WERI-Rb-1 (cell line): ENCODE measurements at regions not wholly inside any gene's neighbourhood (a gene's known extent, or its start where the extent isn't known, plus 50 kb on each side); places are given as distances from the start of the nearest gene placed in this dataset.

Source experiments
- DNase-seq: peaks from one replicate; pipeline ENCODE4 v3.0.0-alpha.2; 2020
- H3K27ac ChIP-seq: fragments of 250-450 bp; sonication (Bioruptor Pico); 2 replicates; pipeline ENCODE4 v1.5.1; 2020; ENCODE audit warnings: mild to moderate bottlenecking, moderate library complexity
- H3K27me3 ChIP-seq: fragments of 250-450 bp; sonication (Bioruptor Pico); 2 replicates; pipeline ENCODE4 v1.5.1; 2021; ENCODE audit warnings: mild to moderate bottlenecking, low read depth, moderate library complexity; ENCODE audit not compliant: insufficient read depth, severe bottlenecking
- H3K36me3 ChIP-seq: fragments of 250-450 bp; sonication (Bioruptor Pico); 2 replicates; pipeline ENCODE4 v1.5.1; 2020; ENCODE audit warnings: mild to moderate bottlenecking, moderate library complexity
- H3K4me3 ChIP-seq: 2 replicates; pipeline ENCODE4 v1.5.1; 2011; ENCODE audit warnings: low read depth, mild to moderate bottlenecking, control low read depth, low read length
- H3K9me3 ChIP-seq: fragments of 250-450 bp; sonication (Bioruptor Pico); 2 replicates; pipeline ENCODE4 v1.5.1; 2021; ENCODE audit warnings: mild to moderate bottlenecking, moderate library complexity; ENCODE audit not compliant: severe bottlenecking
- CTCF ChIP-seq: IDR thresholded peaks from 2 replicates; pipeline ENCODE4 v1.5.1; 2011; ENCODE audit warnings: low read depth, mild to moderate bottlenecking, control low read depth, inconsistent platforms, low read length

- no peak overlapping the region for H3K27ac ChIP-seq
- no peak for TF ChIP-seq CTCF
- no peaks in the 10 kb centered on the region for H3K27me3 ChIP-seq
- no peaks in the 10 kb centered on the region for H3K9me3 ChIP-seq
- no peaks in the 10 kb centered on the region for H3K36me3 ChIP-seq
- H3K4me3 ChIP-seq, result no peak overlapping the region
- DNase-seq, result no peak
Observed at GRCh38 chr1:188906921-188907641, 1570.6 kb downstream of the BRINP3 start.

GRCh38 chr1:188930382-188930781 is 1547.3 kb downstream of the BRINP3 start:
- no peak for TF ChIP-seq CTCF
- no peak for DNase-seq

GRCh38 chr1:188931506-188931905 is 1546.2 kb downstream of the BRINP3 start:
- no peak for TF ChIP-seq CTCF
- Histone ChIP-seq H3K9me3 (no peaks in the 10 kb centered on the region), H3K27ac (no peak overlapping the region), H3K4me3 (no peak overlapping the region), H3K36me3 (no peaks in the 10 kb centered on the region), H3K27me3 (no peaks in the 10 kb centered on the region)
- no peak for DNase-seq

More at GRCh38 chr1:188930382-188930781, 1547.3 kb downstream of the BRINP3 start:
- no peaks in the 10 kb centered on the region for H3K9me3 ChIP-seq
- H3K27ac ChIP-seq, result no peak overlapping the region
- H3K4me3 ChIP-seq, result no peak overlapping the region
- no peaks in the 10 kb centered on the region for H3K36me3 ChIP-seq
- no peaks in the 10 kb centered on the region for H3K27me3 ChIP-seq

- no peaks in the 10 kb centered on the region for H3K9me3 ChIP-seq
- TF ChIP-seq CTCF, result peak; percentile 34; the same call in 1 of the 2 replicates
- no peaks in the 10 kb centered on the region for H3K36me3 ChIP-seq
- H3K4me3 ChIP-seq, result no peak overlapping the region
- H3K27me3 ChIP-seq, result no peaks in the 10 kb centered on the region
- H3K27ac ChIP-seq, result no peak overlapping the region
- no peak for DNase-seq
Observed at GRCh38 chr1:188937965-188938551, 1539.6 kb downstream of the BRINP3 start.

GRCh38 chr1:188941986-188942385 is 1535.7 kb downstream of the BRINP3 start:
- DNase-seq, result no peak
- Histone ChIP-seq H3K9me3 (no peaks in the 10 kb centered on the region), H3K27ac (no peak overlapping the region), H3K27me3 (no peaks in the 10 kb centered on the region), H3K4me3 (no peak overlapping the region), H3K36me3 (no peaks in the 10 kb centered on the region)
- TF ChIP-seq CTCF, result no peak
